GM18909 (cell line): ENCODE measurements at regions not wholly inside any gene's neighbourhood (a gene's known extent, or its start where the extent isn't known, plus 50 kb on each side); places are given as distances from the start of the nearest gene placed in this dataset.

Experiments used
- ATAC-seq: cut with Tn5 transposase; IDR thresholded peaks from one replicate; pipeline ENCODE4 v1.9.1; 2021; ENCODE audit warnings: mild to moderate bottlenecking; ENCODE audit not compliant: unreplicated experiment, poor library complexity

- no peak for ATAC-seq
These were observed 398.8 kb downstream of the GALR1 start for GRCh38 chr18:77648411-77648810.

- ATAC-seq, result peak; percentile 92
These were observed 401.2 kb downstream of the GALR1 start for GRCh38 chr18:77650799-77651385.

- ATAC-seq, result no peak
These were observed 401.8 kb downstream of the GALR1 start for GRCh38 chr18:77651441-77651840.

GRCh38 chr18:77653792-77654191, 404.1 kb downstream of the GALR1 start:
- no peak for ATAC-seq

GRCh38 chr18:77654302-77654701, 404.7 kb downstream of the GALR1 start:
- no peak for ATAC-seq

GRCh38 chr18:77657651-77658298, 408.1 kb downstream of the GALR1 start:
- ATAC-seq, result no peak

- no peak for ATAC-seq
These were observed 408.6 kb downstream of the GALR1 start for GRCh38 chr18:77658299-77658662.

- no peak for ATAC-seq
These were observed 409.3 kb downstream of the GALR1 start for GRCh38 chr18:77658751-77659448.

- ATAC-seq, result no peak
These were observed 417.0 kb downstream of the GALR1 start for GRCh38 chr18:77666613-77667012.

- no peak for ATAC-seq
These were observed 418.6 kb downstream of the GALR1 start for GRCh38 chr18:77668219-77668618.

- ATAC-seq, result no peak
These were observed 419.7 kb downstream of the GALR1 start for GRCh38 chr18:77669331-77669730.

- no peak for ATAC-seq
These were observed 422.0 kb downstream of the GALR1 start for GRCh38 chr18:77671456-77672167.

GRCh38 chr18:77676910-77677309, 427.3 kb downstream of the GALR1 start:
- no peak for ATAC-seq

- ATAC-seq, result no peak
These were observed 427.9 kb downstream of the GALR1 start for GRCh38 chr18:77677536-77677935.

- no peak for ATAC-seq
These were observed 430.2 kb downstream of the GALR1 start for GRCh38 chr18:77679869-77680268.

- ATAC-seq, result no peak
These were observed 450.4 kb downstream of the GALR1 start for GRCh38 chr18:77700051-77700450.

- ATAC-seq, result no peak
These were observed 452.3 kb downstream of the GALR1 start for GRCh38 chr18:77701977-77702376.

- no peak for ATAC-seq
These were observed 453.0 kb downstream of the GALR1 start for GRCh38 chr18:77702686-77703085.

- no peak for ATAC-seq
These were observed 455.7 kb downstream of the GALR1 start for GRCh38 chr18:77705301-77705700.

GRCh38 chr18:77708826-77709506, 459.3 kb downstream of the GALR1 start:
- peak; percentile 91 for ATAC-seq

GRCh38 chr18:77711096-77711495, 461.4 kb downstream of the GALR1 start:
- ATAC-seq, result no peak
